Stomach (tissue), 4 donors: ENCODE measurements at regions not wholly inside any gene's neighbourhood (a gene's known extent, or its start where the extent isn't known, plus 50 kb on each side); places are given as distances from the start of the nearest gene placed in this dataset.

Source experiments
- CTCF ChIP-seq, 7 experiments: fragments of 450-650 bp in 4 of 7; fragments of 200-600 bp in 3 of 7; sonication (generic) in 3 of 7; IDR thresholded peaks; one replicate each; pipeline ENCODE4 v1.5.1; 2016 to 2019; ENCODE audit warnings: antibody characterized with exemption in 7 of 7, control low read depth in 2 of 7, mild to moderate bottlenecking in 1 of 7
- POLR2A ChIP-seq, 4 donors: fragments of 450-650 bp; IDR thresholded peaks; one replicate each; pipeline ENCODE4 v1.6.1; 2016; ENCODE audit warnings: antibody characterized with exemption in 4 of 4, control low read depth in 2 of 4, mild to moderate bottlenecking in 1 of 4, moderate library complexity in 1 of 4

GRCh38 chr4:23364167-23364566, 525.7 kb downstream of the PPARGC1A start:
- TF ChIP-seq CTCF (IDR thresholded peaks at IDR 0.05) (no peak), POLR2A (IDR thresholded peaks at IDR 0.05) (no peak)
